GM18867 (cell line): ENCODE measurements at regions not wholly inside any gene's neighbourhood (a gene's known extent, or its start where the extent isn't known, plus 50 kb on each side); places are given as distances from the start of the nearest gene placed in this dataset.
"Not testable (repeated sequence)": the region's sequence is repeated elsewhere in the genome, so short reads cannot be mapped to it uniquely, and the experiment has no call there.

Experiments used
- ATAC-seq: cut with Tn5 transposase; IDR thresholded peaks from one replicate; pipeline ENCODE4 v1.9.1; 2021; ENCODE audit warnings: mild to moderate bottlenecking, moderate library complexity; ENCODE audit not compliant: unreplicated experiment

DNA sequence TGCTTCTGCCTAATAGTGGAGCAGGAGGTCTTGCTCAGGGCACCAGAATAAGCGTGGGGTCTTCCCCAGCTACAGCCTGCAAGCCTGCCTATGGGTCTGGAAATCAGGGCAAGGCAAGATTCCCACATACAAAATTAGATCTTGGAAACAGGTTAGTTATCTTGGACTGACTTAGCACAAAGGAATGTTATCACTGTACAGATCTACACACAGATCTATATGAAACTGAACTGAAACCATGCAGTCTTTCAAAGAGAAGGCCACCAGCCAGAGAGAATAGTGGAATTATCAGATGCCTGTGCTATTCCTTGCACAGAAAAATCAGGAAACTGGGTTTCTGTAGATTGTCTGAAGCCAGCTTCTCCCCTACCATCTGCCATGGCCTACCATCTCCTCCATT lies 585.7 kb downstream of the ACTL7B start:
- ATAC-seq, result no peak

GRCh38 chr9:108269371-108269770 lies 586.4 kb downstream of the ACTL7B start:
- no peak for ATAC-seq

- no peak for ATAC-seq
Observed at GRCh38 chr9:108265065-108265464, 590.7 kb downstream of the ACTL7B start.

- no peak for ATAC-seq
Observed at GRCh38 chr9:108264093-108264492, 591.7 kb downstream of the ACTL7B start.

GRCh38 chr9:108262836-108263235 lies 593.0 kb downstream of the ACTL7B start:
- ATAC-seq, result no peak

GRCh38 chr9:108259917-108260675 lies 595.7 kb downstream of the ACTL7B start:
- no peak for ATAC-seq

GRCh38 chr9:108258640-108259039 lies 597.1 kb downstream of the ACTL7B start:
- no peak for ATAC-seq

- no peak for ATAC-seq
Observed at GRCh38 chr9:108257382-108257781, 598.4 kb downstream of the ACTL7B start.

GRCh38 chr9:108254236-108254635 lies 601.5 kb downstream of the ACTL7B start:
- ATAC-seq, result no peak

DNA sequence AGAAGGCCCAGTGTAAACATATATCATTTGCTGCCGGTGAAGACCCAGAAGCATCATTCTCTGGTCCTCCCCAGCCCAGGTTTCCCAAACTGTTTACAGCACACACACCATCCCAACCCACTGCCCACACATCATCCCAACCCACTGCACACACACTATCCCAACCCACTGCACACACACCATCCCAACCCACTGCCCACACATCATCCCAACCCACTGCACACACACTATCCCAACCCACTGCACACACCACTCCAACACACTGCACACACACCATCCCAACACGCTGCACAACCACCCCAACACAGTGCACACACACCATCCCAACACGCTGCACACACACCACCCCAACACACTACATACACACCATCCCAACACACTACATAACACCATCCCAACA lies 608.4 kb downstream of the ACTL7B start:
- ATAC-seq, result not testable (repeated sequence)

GRCh38 chr9:108245901-108246300 lies 609.9 kb downstream of the ACTL7B start:
- ATAC-seq, result no peak

- ATAC-seq, result no peak
Observed at GRCh38 chr9:108245331-108245730, 610.5 kb downstream of the ACTL7B start.

GRCh38 chr9:108244686-108245085 lies 611.1 kb downstream of the ACTL7B start:
- no peak for ATAC-seq

GRCh38 chr9:108241384-108242073 lies 614.3 kb downstream of the ACTL7B start:
- ATAC-seq, result no peak

DNA sequence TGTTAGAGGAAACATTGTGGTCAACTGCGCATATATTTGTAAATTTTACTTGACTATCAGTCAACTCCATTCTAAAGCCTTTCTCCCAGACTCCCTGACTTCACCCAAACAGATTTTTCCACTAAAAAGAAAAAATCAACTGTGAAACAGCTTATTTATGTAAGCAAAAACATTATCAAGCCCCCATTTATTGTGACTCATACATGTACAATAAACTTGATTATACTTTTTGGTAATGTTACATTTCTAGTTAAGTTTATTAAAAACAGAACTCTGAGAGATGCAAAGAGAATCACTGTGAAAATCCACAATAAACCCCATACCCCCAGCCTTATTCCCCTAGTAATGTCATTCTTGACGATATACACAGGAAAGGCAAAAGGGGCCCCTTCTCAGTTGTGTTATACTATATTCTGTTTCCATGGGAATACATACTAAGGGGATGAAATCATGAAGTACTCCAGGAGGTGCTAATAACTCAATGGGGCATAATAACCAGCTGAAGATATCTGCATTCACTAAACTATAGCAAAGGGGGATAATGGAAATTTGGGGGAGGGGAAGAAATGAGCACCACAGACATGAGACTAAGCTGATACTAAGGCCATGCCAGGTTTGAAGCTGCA lies 616.0 kb downstream of the ACTL7B start:
- no peak for ATAC-seq

DNA sequence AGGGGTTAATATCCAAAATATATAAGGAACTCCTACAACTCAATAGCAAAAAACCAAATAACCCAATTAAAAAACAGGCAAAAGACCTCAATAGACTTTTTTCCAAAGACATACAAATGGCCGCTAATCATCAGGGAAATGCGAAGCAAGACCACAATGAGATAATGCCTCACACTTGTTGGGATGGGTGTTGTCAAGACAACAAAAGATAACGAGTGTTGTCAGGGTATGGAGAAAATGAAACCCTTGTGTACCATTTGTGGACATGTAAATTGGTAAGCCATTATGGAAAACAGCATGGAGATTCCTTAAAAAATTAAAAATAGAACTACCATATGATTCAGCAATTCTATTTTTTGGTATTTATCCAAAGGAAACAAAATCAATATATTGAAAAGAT lies 620.2 kb downstream of the ACTL7B start:
- ATAC-seq, result no peak

- ATAC-seq, result no peak
Observed at GRCh38 chr9:108234811-108235210, 621.0 kb downstream of the ACTL7B start.

- ATAC-seq, result no peak
Observed at GRCh38 chr9:108225149-108225800, 630.5 kb downstream of the ACTL7B start.

DNA sequence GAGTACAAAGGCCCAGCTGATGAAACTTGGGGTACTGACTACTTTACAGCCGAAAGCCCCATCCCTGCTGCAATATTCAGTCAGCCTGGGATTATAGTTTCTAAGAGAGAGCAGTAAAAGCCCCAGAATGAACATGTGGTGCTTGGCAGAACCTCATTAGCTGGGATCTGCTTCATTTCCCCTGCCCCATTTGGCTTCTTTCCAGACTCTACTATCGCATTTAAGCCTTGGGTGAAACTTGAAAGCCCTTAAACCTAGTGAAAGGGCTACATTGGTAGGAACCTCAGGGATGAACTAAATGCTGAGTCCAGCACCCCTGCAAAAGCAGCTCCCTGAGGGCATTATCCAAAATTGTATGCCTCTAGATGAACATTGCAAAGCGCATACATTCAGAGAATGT lies 631.1 kb downstream of the ACTL7B start:
- no peak for ATAC-seq

DNA sequence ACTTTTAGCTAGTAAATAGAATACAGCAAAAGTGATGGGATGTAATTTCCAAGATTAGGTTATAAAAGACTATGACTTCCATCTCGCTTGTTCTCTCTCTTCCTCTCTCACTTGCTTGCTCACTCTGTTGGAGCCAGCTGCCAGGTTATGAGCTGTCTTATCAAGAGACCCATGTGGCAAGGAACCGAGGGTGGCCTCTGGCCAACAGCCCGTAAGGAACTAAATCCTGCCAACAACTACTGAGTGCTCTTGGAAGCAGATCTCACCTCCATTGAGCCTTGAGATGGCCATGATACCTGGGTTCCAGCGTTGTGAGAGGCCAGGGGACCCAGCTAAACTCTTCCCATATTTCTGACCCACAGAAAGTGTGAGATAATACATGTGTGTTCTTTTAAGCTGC lies 636.1 kb downstream of the ACTL7B start:
- ATAC-seq, result no peak
